Mesendoderm (in vitro differentiated cells): ENCODE measurements at regions not wholly inside any gene's neighbourhood (a gene's known extent, or its start where the extent isn't known, plus 50 kb on each side); places are given as distances from the start of the nearest gene placed in this dataset.
"Not testable (repeated sequence)": the region's sequence is repeated elsewhere in the genome, so short reads cannot be mapped to it uniquely, and the experiment has no call there.

ENCODE experiments used
- DNase-seq: peaks from one replicate; pipeline ENCODE4 v3.0.0; 2013
- H2AK5ac ChIP-seq: 2 replicates; pipeline ENCODE4 v1.6.1; 2013; ENCODE audit warnings: low read length, inconsistent platforms
- H2BK120ac ChIP-seq: 2 replicates; pipeline ENCODE4 v1.6.1; 2013; ENCODE audit warnings: low read depth, mild to moderate bottlenecking, low read length, moderate library complexity, mixed read lengths
- H2BK15ac ChIP-seq: replicated peaks from 2 replicates; pipeline ENCODE4 v1.6.1; 2013; ENCODE audit warnings: low read depth, mild to moderate bottlenecking, moderate library complexity
- H2BK5ac ChIP-seq: 2 replicates; pipeline ENCODE4 v1.6.1; 2013; ENCODE audit warnings: low read length, inconsistent platforms
- H3K18ac ChIP-seq: 2 replicates; pipeline ENCODE4 v1.6.1; 2013; ENCODE audit warnings: mild to moderate bottlenecking, low read length, mixed read lengths
- H3K23ac ChIP-seq: one replicate; pipeline ENCODE4 v1.6.1; 2013; ENCODE audit warnings: low read length
- H3K27ac ChIP-seq: 2 replicates; pipeline ENCODE4 v1.5.1; 2013; ENCODE audit warnings: low read depth, mild to moderate bottlenecking, inconsistent platforms, low read length, moderate library complexity
- H3K27me3 ChIP-seq: 2 replicates; pipeline ENCODE4 v1.6.1; 2013; ENCODE audit warnings: low read length, control low read depth, mild to moderate bottlenecking, inconsistent platforms; ENCODE audit not compliant: insufficient read depth, poor library complexity
- H3K36me3 ChIP-seq: 2 replicates; pipeline ENCODE4 v1.6.1; 2013; ENCODE audit warnings: low read length, inconsistent platforms; ENCODE audit not compliant: control insufficient read depth, insufficient read depth
- H3K4ac ChIP-seq: one replicate; pipeline ENCODE4 v1.6.1; 2013; ENCODE audit warnings: low read depth, mild to moderate bottlenecking, low read length, moderate library complexity
- H3K4me1 ChIP-seq: 2 replicates; pipeline ENCODE4 v1.6.1; 2013; ENCODE audit warnings: low read depth, low read length, inconsistent platforms; ENCODE audit not compliant: control insufficient read depth
- H3K4me2 ChIP-seq: 2 replicates; pipeline ENCODE4 v1.6.1; 2013; ENCODE audit warnings: low read length
- H3K4me3 ChIP-seq: 2 replicates; pipeline ENCODE4 v1.5.1; 2013; ENCODE audit warnings: mild to moderate bottlenecking, low read length
- H3K56ac ChIP-seq: one replicate; pipeline ENCODE4 v1.6.1; 2013; ENCODE audit warnings: low read length
- H3K79me1 ChIP-seq: 2 replicates; pipeline ENCODE4 v1.6.1; 2013; ENCODE audit warnings: low read length, inconsistent platforms
- H3K79me2 ChIP-seq: 2 replicates; pipeline ENCODE4 v1.6.1; 2013; ENCODE audit warnings: mild to moderate bottlenecking, low read length; ENCODE audit not compliant: control insufficient read depth, insufficient read depth
- H3K9ac ChIP-seq: 2 replicates; pipeline ENCODE4 v1.6.1; 2013; ENCODE audit warnings: low read length, inconsistent platforms
- H4K5ac ChIP-seq: one replicate; pipeline ENCODE4 v1.6.1; 2013; ENCODE audit warnings: low read length
- H4K8ac ChIP-seq: one replicate; pipeline ENCODE4 v1.6.1; 2013; ENCODE audit warnings: low read depth, mild to moderate bottlenecking, control low read depth, low read length, moderate library complexity
- WGBS: extraction: QIAGEN DNeasy Blood & Tissue Kit; methylation state at CpG from one replicate; pipeline ENCODE4 v1.1.7; 2013; ENCODE audit warnings: low lambda C conversion rate, missing lambda C conversion rate; ENCODE audit not compliant: insufficient coverage; ENCODE audit errors: extremely low coverage; 5-methylcytosine and 5-hydroxymethylcytosine counted together

DNA sequence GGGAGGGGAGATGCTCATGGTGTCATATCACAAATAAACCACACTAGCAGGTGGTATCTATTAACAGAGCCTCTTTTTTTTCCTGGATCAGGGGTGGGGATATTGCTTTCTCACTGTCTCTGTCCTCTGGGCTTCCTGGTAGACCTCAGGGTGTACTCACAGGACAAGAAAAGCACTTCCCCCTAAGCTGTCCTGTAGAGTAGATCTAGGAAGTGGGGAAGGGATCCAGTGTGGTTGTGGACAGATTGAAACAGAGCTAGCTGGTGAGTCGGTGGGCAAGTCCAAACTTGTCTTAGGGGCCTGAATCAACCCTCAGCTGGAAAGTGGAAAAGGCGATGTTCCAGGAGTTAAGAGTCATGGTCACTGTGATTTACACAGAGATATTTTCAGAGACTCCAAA is 96.6 kb downstream of the SRGAP2 start:
- WGBS, result no CpG with 5 or more reads among the region's 2 CpGs
- H2BK120ac ChIP-seq, H3K23ac ChIP-seq, H2BK5ac ChIP-seq, H2AK5ac ChIP-seq, H3K4ac ChIP-seq, H3K36me3 ChIP-seq, H3K4me1 ChIP-seq, H3K79me1 ChIP-seq, H4K8ac ChIP-seq, H3K56ac ChIP-seq, H3K9ac ChIP-seq, H4K5ac ChIP-seq, H2BK15ac ChIP-seq, H3K4me2 ChIP-seq, H3K4me3 ChIP-seq, H3K18ac ChIP-seq, DNase-seq, H3K27ac ChIP-seq, H3K79me2 ChIP-seq, H3K27me3 ChIP-seq: not testable (repeated sequence)

- H3K23ac ChIP-seq, H3K4ac ChIP-seq, H4K5ac ChIP-seq, H2BK5ac ChIP-seq, H2AK5ac ChIP-seq, H3K18ac ChIP-seq, H3K79me2 ChIP-seq, H3K9ac ChIP-seq, H3K4me1 ChIP-seq, H3K4me2 ChIP-seq, H3K27me3 ChIP-seq, DNase-seq, H3K56ac ChIP-seq, H4K8ac ChIP-seq, H3K4me3 ChIP-seq, H3K27ac ChIP-seq, H2BK15ac ChIP-seq, H2BK120ac ChIP-seq, H3K36me3 ChIP-seq, H3K79me1 ChIP-seq: not testable (repeated sequence)
- no CpG with 5 or more reads among the region's 1 CpG for WGBS
Measured at GRCh38 chr1:206302056-206302455, 98.7 kb downstream of the SRGAP2 start.

- H3K36me3 ChIP-seq, H4K8ac ChIP-seq, H3K23ac ChIP-seq, H3K27ac ChIP-seq, H3K27me3 ChIP-seq, H2BK120ac ChIP-seq, H3K18ac ChIP-seq, H4K5ac ChIP-seq, H3K4me1 ChIP-seq, H3K9ac ChIP-seq, H3K56ac ChIP-seq, H3K4me3 ChIP-seq, DNase-seq, H2BK5ac ChIP-seq, H2AK5ac ChIP-seq, H2BK15ac ChIP-seq, H3K79me1 ChIP-seq, H3K79me2 ChIP-seq, H3K4me2 ChIP-seq, H3K4ac ChIP-seq: not testable (repeated sequence)
- no CpG with 5 or more reads among the region's 31 CpGs for WGBS
Measured at GRCh38 chr1:206307442-206307841, 104.1 kb downstream of the SRGAP2 start.

- not testable (repeated sequence) for H3K36me3 ChIP-seq, H3K4ac ChIP-seq
Measured at GRCh38 chr1:206310948-206311347, 107.6 kb downstream of the SRGAP2 start.

DNA sequence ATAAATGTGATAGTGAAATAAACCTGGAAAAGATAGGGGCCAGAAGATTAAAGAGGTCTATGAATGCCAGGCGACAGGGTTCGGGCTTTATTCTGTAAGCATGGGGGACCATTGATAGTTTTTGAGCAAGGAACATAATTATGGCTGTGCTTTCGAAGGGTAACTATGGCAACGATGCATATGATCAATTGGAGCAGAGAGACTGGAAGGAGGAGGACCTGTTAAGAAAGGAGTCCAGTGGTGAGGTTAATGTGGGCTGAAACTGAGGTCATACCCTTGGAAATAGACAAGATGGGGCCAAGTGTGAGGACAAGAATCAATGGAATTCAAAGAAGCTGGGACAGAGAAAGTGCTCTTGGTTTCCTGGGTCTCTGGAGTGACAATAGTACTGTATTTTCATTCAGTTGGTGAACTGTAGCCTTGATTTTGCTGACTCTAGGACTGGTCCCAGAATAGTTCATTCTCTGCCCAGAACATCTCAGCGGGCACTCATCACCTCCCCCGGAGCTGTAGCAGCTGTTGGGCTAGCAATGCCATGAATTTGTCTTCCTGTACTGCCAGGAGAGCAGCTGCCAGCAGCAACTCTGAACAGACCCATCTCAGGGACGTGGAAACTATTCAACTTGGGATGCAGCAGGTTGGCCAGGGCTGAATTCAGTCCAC is 108.4 kb downstream of the SRGAP2 start:
- H2BK15ac ChIP-seq, H3K4ac ChIP-seq, H3K4me3 ChIP-seq, H3K18ac ChIP-seq, H3K56ac ChIP-seq, H4K5ac ChIP-seq, H3K4me2 ChIP-seq, H4K8ac ChIP-seq, H3K27ac ChIP-seq, H3K36me3 ChIP-seq, H2BK5ac ChIP-seq, H3K4me1 ChIP-seq, H3K27me3 ChIP-seq, H2AK5ac ChIP-seq, DNase-seq, H3K79me2 ChIP-seq, H3K23ac ChIP-seq, H2BK120ac ChIP-seq, H3K9ac ChIP-seq, H3K79me1 ChIP-seq: not testable (repeated sequence)
- no CpG with 5 or more reads among the region's 7 CpGs for WGBS

More at GRCh38 chr1:206310948-206311347, 107.6 kb downstream of the SRGAP2 start:
- not testable (repeated sequence) for H4K5ac ChIP-seq, H3K4me2 ChIP-seq, DNase-seq, H2BK5ac ChIP-seq, H3K56ac ChIP-seq, H3K9ac ChIP-seq, H3K4me1 ChIP-seq, H3K18ac ChIP-seq, H3K79me2 ChIP-seq, H3K27me3 ChIP-seq, H3K23ac ChIP-seq, H3K4me3 ChIP-seq, H2BK15ac ChIP-seq, H3K79me1 ChIP-seq, H2BK120ac ChIP-seq, H3K27ac ChIP-seq, H4K8ac ChIP-seq, H2AK5ac ChIP-seq
- WGBS, result no CpG with 5 or more reads among the region's 2 CpGs

- H3K79me1 ChIP-seq, H3K23ac ChIP-seq, H3K27ac ChIP-seq, H3K4me1 ChIP-seq, H3K4me3 ChIP-seq, H3K18ac ChIP-seq, H2BK5ac ChIP-seq, H3K36me3 ChIP-seq, H2BK15ac ChIP-seq, H2AK5ac ChIP-seq, H3K56ac ChIP-seq, H3K4me2 ChIP-seq, H3K27me3 ChIP-seq, DNase-seq, H3K4ac ChIP-seq, H4K5ac ChIP-seq, H3K9ac ChIP-seq, H2BK120ac ChIP-seq, H3K79me2 ChIP-seq, H4K8ac ChIP-seq: not testable (repeated sequence)
- WGBS, result no CpG with 5 or more reads among the region's 6 CpGs
Measured at GRCh38 chr1:206312274-206312665, 108.9 kb downstream of the SRGAP2 start.
